ENCODE measurements at regions not wholly inside any gene's neighbourhood (a gene's known extent, or its start where the extent isn't known, plus 50 kb on each side); places are given as distances from the start of the nearest gene placed in this dataset.

GRCh38 chr2:221107424-221107823 lies 464.7 kb downstream of the EPHA4 start:
- no peaks in the 10 kb centered on the region for H3K36me3 ChIP-seq
- peaks cover 25% of the 10 kb centered on the region for H3K4me1 ChIP-seq
- no peak for DNase-seq
- peaks cover 4% of the 10 kb centered on the region for H3K27me3 ChIP-seq (ENCODE audit: low read depth)
- H3K27ac ChIP-seq (replicated peaks), result no peak overlapping the region
- intact Hi-C loops (cut with micrococcal nuclease), result loop anchor here (10.0 kb wide), 1 partner anchor 467 kb away; the partner anchor contains the start of gene EPHA4
- TF ChIP-seq CTCF (IDR thresholded peaks at IDR 0.05; ENCODE audit: borderline replicate concordance), result no peak
- H3K9me3 ChIP-seq (replicated peaks), result no peaks in the 10 kb centered on the region
- no peak overlapping the region for H3K4me3 ChIP-seq

- peaks cover 4% of the 10 kb centered on the region for H3K27me3 ChIP-seq (ENCODE audit: low read depth)
- no peak for DNase-seq
- no peak for TF ChIP-seq CTCF (IDR thresholded peaks at IDR 0.05; ENCODE audit: borderline replicate concordance)
- no peak overlapping the region for H3K27ac ChIP-seq (replicated peaks)
- H3K9me3 ChIP-seq (replicated peaks), result no peaks in the 10 kb centered on the region
- intact Hi-C loops (cut with micrococcal nuclease), result loop anchor here (10.0 kb wide), 1 partner anchor 465 kb away; the partner anchor contains the start of gene EPHA4
- peaks cover 7% of the 10 kb centered on the region for H3K4me1 ChIP-seq
- no peaks in the 10 kb centered on the region for H3K36me3 ChIP-seq
- H3K4me3 ChIP-seq, result no peak overlapping the region
Observed at GRCh38 chr2:221109552-221109951, 462.6 kb downstream of the EPHA4 start.

- no peaks in the 10 kb centered on the region for H3K36me3 ChIP-seq
- no peaks in the 10 kb centered on the region for H3K4me1 ChIP-seq
- TF ChIP-seq CTCF (IDR thresholded peaks at IDR 0.05; ENCODE audit: borderline replicate concordance), result no peak
- H3K9me3 ChIP-seq (replicated peaks), result no peaks in the 10 kb centered on the region
- H3K27me3 ChIP-seq (ENCODE audit: low read depth), result peaks cover 4% of the 10 kb centered on the region
- no peak for DNase-seq
- intact Hi-C loops (cut with micrococcal nuclease), result no loop called here
- no peak overlapping the region for H3K4me3 ChIP-seq
- no peak overlapping the region for H3K27ac ChIP-seq (replicated peaks)
Observed at GRCh38 chr2:221111739-221112138, 460.4 kb downstream of the EPHA4 start.

GRCh38 chr2:221112744-221113143 lies 459.4 kb downstream of the EPHA4 start:
- H3K27me3 ChIP-seq (ENCODE audit: low read depth), result peaks cover 4% of the 10 kb centered on the region
- intact Hi-C loops (cut with micrococcal nuclease), result no loop called here
- H3K4me1 ChIP-seq, result no peaks in the 10 kb centered on the region
- no peak for TF ChIP-seq CTCF (IDR thresholded peaks at IDR 0.05; ENCODE audit: borderline replicate concordance)
- H3K4me3 ChIP-seq, result no peak overlapping the region
- no peak for DNase-seq
- H3K27ac ChIP-seq (replicated peaks), result no peak overlapping the region
- no peaks in the 10 kb centered on the region for H3K36me3 ChIP-seq
- no peaks in the 10 kb centered on the region for H3K9me3 ChIP-seq (replicated peaks)

GRCh38 chr2:221115944-221116343 lies 456.2 kb downstream of the EPHA4 start:
- Histone ChIP-seq H3K4me1 (no peaks in the 10 kb centered on the region), H3K4me3 (no peak overlapping the region), H3K27ac (replicated peaks) (no peak overlapping the region), H3K36me3 (no peaks in the 10 kb centered on the region), H3K27me3 (ENCODE audit: low read depth) (peaks cover 13% of the 10 kb centered on the region), H3K9me3 (replicated peaks) (no peaks in the 10 kb centered on the region)
- TF ChIP-seq CTCF (IDR thresholded peaks at IDR 0.05; ENCODE audit: borderline replicate concordance), result no peak
- DNase-seq, result no peak
- intact Hi-C loops (cut with micrococcal nuclease), result no loop called here

- DNase-seq, result no peak
- Histone ChIP-seq H3K27ac (replicated peaks) (no peak overlapping the region), H3K9me3 (replicated peaks) (no peaks in the 10 kb centered on the region), H3K36me3 (no peaks in the 10 kb centered on the region), H3K4me3 (no peak overlapping the region), H3K4me1 (peaks cover 7% of the 10 kb centered on the region), H3K27me3 (ENCODE audit: low read depth) (peaks cover 17% of the 10 kb centered on the region)
- intact Hi-C loops (cut with micrococcal nuclease), result no loop called here
- TF ChIP-seq CTCF (IDR thresholded peaks at IDR 0.05; ENCODE audit: borderline replicate concordance), result no peak
Observed at GRCh38 chr2:221120643-221121042, 451.5 kb downstream of the EPHA4 start.
